HG02852 (cell line): ENCODE measurements at regions not wholly inside any gene's neighbourhood (a gene's known extent, or its start where the extent isn't known, plus 50 kb on each side); places are given as distances from the start of the nearest gene placed in this dataset.

Source experiments
- ATAC-seq: cut with Tn5 transposase; IDR thresholded peaks from one replicate; pipeline ENCODE4 v1.9.1; 2021; ENCODE audit warnings: mild to moderate bottlenecking, moderate library complexity; ENCODE audit not compliant: unreplicated experiment

GRCh38 chr1:199660071-199660470, 367.4 kb upstream of the NR5A2 start:
- no peak for ATAC-seq

GRCh38 chr1:199665371-199665770, 362.1 kb upstream of the NR5A2 start:
- no peak for ATAC-seq

GRCh38 chr1:199667089-199667488, 360.4 kb upstream of the NR5A2 start:
- ATAC-seq, result no peak

GRCh38 chr1:199669916-199670315, 357.6 kb upstream of the NR5A2 start:
- ATAC-seq, result no peak

GRCh38 chr1:199671684-199672083, 355.8 kb upstream of the NR5A2 start:
- no peak for ATAC-seq

GRCh38 chr1:199675937-199676336, 351.6 kb upstream of the NR5A2 start:
- ATAC-seq, result no peak

GRCh38 chr1:199678771-199679170, 348.7 kb upstream of the NR5A2 start:
- no peak for ATAC-seq

- ATAC-seq, result no peak
These were observed 345.4 kb upstream of the NR5A2 start for GRCh38 chr1:199682081-199682480.

GRCh38 chr1:199684686-199685273, 342.7 kb upstream of the NR5A2 start:
- peak; percentile 91 for ATAC-seq

GRCh38 chr1:199685369-199685768, 342.1 kb upstream of the NR5A2 start:
- ATAC-seq, result no peak

- no peak for ATAC-seq
These were observed 340.2 kb upstream of the NR5A2 start for GRCh38 chr1:199687321-199687720.

GRCh38 chr1:199688133-199688676, 339.3 kb upstream of the NR5A2 start:
- no peak for ATAC-seq

- no peak for ATAC-seq
These were observed 338.7 kb upstream of the NR5A2 start for GRCh38 chr1:199688774-199689173.

- no peak for ATAC-seq
These were observed 337.0 kb upstream of the NR5A2 start for GRCh38 chr1:199690496-199690895.

- no peak for ATAC-seq
These were observed 336.0 kb upstream of the NR5A2 start for GRCh38 chr1:199691540-199691939.

GRCh38 chr1:199693724-199694123, 333.8 kb upstream of the NR5A2 start:
- ATAC-seq, result no peak

- ATAC-seq, result no peak
These were observed 331.3 kb upstream of the NR5A2 start for GRCh38 chr1:199696225-199696624.

- ATAC-seq, result no peak
These were observed 329.3 kb upstream of the NR5A2 start for GRCh38 chr1:199698222-199698621.

- ATAC-seq, result no peak
These were observed 327.0 kb upstream of the NR5A2 start for GRCh38 chr1:199700551-199700950.

GRCh38 chr1:199701726-199702125, 325.8 kb upstream of the NR5A2 start:
- no peak for ATAC-seq

GRCh38 chr1:199704231-199704630, 323.3 kb upstream of the NR5A2 start:
- ATAC-seq, result no peak

GRCh38 chr1:199705825-199706224, 321.7 kb upstream of the NR5A2 start:
- no peak for ATAC-seq
